Activated CD4-positive, alpha-beta T cell treated with anti-CD3 and anti-CD28 coated beads, Interleukin-2, Interleukin-4, amounts not matched to agents 100 ng/mL and 50 ng/mL, durations not matched to agents 16 hours and 8 hours (primary cell): ENCODE measurements at regions not wholly inside any gene's neighbourhood (a gene's known extent, or its start where the extent isn't known, plus 50 kb on each side); places are given as distances from the start of the nearest gene placed in this dataset.
"Not testable (repeated sequence)": the region's sequence is repeated elsewhere in the genome, so short reads cannot be mapped to it uniquely, and the experiment has no call there.

Source experiments
- DNase-seq: peaks from one replicate; pipeline ENCODE4 v3.0.0-alpha.2; 2020; ENCODE audit warnings: low spot score

- no peak for DNase-seq
Measured at GRCh38 chr16:65769055-65769465, 597.4 kb upstream of the CDH5 start.

- no peak for DNase-seq
Measured at GRCh38 chr16:65767125-65767524, 599.4 kb upstream of the CDH5 start.

GRCh38 chr16:65763640-65764305 is 602.7 kb upstream of the CDH5 start:
- DNase-seq, result no peak

GRCh38 chr16:65760874-65761273 is 605.6 kb upstream of the CDH5 start:
- DNase-seq, result no peak

GRCh38 chr16:65758620-65759019 is 607.9 kb upstream of the CDH5 start:
- DNase-seq, result no peak

- no peak for DNase-seq
Measured at GRCh38 chr16:65757064-65757463, 609.4 kb upstream of the CDH5 start.

GRCh38 chr16:65756163-65756562 is 610.3 kb upstream of the CDH5 start:
- DNase-seq, result no peak

GRCh38 chr16:65754820-65755691 is 611.4 kb upstream of the CDH5 start:
- no peak for DNase-seq

- DNase-seq, result no peak
Measured at GRCh38 chr16:65752522-65752844, 614.0 kb upstream of the CDH5 start.

GRCh38 chr16:65751622-65752521 is 614.6 kb upstream of the CDH5 start:
- no peak for DNase-seq

GRCh38 chr16:65749506-65749905 is 617.0 kb upstream of the CDH5 start:
- DNase-seq, result no peak

GRCh38 chr16:65746941-65747340 is 619.5 kb upstream of the CDH5 start:
- DNase-seq, result no peak

GRCh38 chr16:65745201-65745708 is 621.2 kb upstream of the CDH5 start:
- no peak for DNase-seq

- DNase-seq, result no peak
Measured at GRCh38 chr16:65744401-65744800, 622.1 kb upstream of the CDH5 start.

GRCh38 chr16:65743558-65743957 is 621.7 kb upstream of the CDH11 start:
- no peak for DNase-seq

GRCh38 chr16:65740711-65741110 is 618.8 kb upstream of the CDH11 start:
- DNase-seq, result no peak

GRCh38 chr16:65739518-65739917 is 617.7 kb upstream of the CDH11 start:
- DNase-seq, result no peak

- DNase-seq, result no peak
Measured at GRCh38 chr16:65737831-65738230, 616.0 kb upstream of the CDH11 start.

- not testable (repeated sequence) for DNase-seq
Measured at GRCh38 chr16:65735615-65736014, 613.8 kb upstream of the CDH11 start.

- no peak for DNase-seq
Measured at GRCh38 chr16:65733721-65734120, 611.9 kb upstream of the CDH11 start.

GRCh38 chr16:65731833-65732232 is 610.0 kb upstream of the CDH11 start:
- no peak for DNase-seq

- no peak for DNase-seq
Measured at GRCh38 chr16:65728652-65729051, 606.8 kb upstream of the CDH11 start.
